ENCODE measurements at regions not wholly inside any gene's neighbourhood (a gene's known extent, or its start where the extent isn't known, plus 50 kb on each side); places are given as distances from the start of the nearest gene placed in this dataset.
"Not testable (repeated sequence)": the region's sequence is repeated elsewhere in the genome, so short reads cannot be mapped to it uniquely, and the experiment has no call there.

GRCh38 chr1:121538943-121539575 lies 354.3 kb downstream of the SRGAP2C start:
- ChIA-PET POLR2A (ENCODE audit: low non-redundant PET) (no interaction called here), CTCF (no interaction called here)
- DNase-seq (ENCODE audit: low spot score) = peak; percentile 37

DNA sequence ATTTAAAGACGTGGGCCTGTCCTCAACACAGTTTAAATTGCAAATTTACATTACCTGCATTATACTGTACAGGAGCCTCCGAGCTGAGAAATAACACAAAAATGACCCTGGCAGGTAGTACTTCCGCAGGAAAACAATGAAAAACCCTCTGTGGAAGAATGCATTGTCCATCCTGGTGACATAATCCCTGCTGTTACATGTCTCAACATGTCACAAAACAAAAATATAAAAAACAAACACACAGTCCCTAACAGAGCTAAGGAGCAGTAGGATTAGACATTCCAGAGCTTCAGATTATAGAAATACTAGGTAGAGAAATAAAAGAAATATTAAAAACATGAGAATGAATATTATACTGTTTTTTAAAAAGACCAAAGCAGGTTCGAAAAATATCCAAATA lies 359.2 kb downstream of the SRGAP2C start:
- H3K27ac ChIP-seq; POLR2A ChIA-PET (ENCODE audit: low non-redundant PET); CTCF ChIA-PET; DNase-seq (ENCODE audit: low spot score): not testable (repeated sequence)

More at GRCh38 chr1:121538943-121539575, 354.3 kb downstream of the SRGAP2C start:
- TF ChIP-seq, protein P1, sequence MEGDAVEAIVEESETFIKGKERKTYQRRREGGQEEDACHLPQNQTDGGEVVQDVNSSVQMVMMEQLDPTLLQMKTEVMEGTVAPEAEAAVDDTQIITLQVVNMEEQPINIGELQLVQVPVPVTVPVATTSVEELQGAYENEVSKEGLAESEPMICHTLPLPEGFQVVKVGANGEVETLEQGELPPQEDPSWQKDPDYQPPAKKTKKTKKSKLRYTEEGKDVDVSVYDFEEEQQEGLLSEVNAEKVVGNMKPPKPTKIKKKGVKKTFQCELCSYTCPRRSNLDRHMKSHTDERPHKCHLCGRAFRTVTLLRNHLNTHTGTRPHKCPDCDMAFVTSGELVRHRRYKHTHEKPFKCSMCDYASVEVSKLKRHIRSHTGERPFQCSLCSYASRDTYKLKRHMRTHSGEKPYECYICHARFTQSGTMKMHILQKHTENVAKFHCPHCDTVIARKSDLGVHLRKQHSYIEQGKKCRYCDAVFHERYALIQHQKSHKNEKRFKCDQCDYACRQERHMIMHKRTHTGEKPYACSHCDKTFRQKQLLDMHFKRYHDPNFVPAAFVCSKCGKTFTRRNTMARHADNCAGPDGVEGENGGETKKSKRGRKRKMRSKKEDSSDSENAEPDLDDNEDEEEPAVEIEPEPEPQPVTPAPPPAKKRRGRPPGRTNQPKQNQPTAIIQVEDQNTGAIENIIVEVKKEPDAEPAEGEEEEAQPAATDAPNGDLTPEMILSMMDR (conservative IDR thresholded peaks at IDR 0.05; ENCODE audit: low read depth) = no peak
- no peak overlapping the region for H3K27ac ChIP-seq

- H3K27ac ChIP-seq = no peak overlapping the region
- DNase-seq (ENCODE audit: low spot score) = no peak
- TF ChIP-seq, protein P1 (conservative IDR thresholded peaks at IDR 0.05; ENCODE audit: low read depth) = no peak
- ChIA-PET CTCF (no interaction called here), POLR2A (ENCODE audit: low non-redundant PET) (no interaction called here)
These were observed 359.7 kb downstream of the SRGAP2C start for GRCh38 chr1:121544500-121544899.

GRCh38 chr1:121545899-121546298 lies 361.1 kb downstream of the SRGAP2C start:
- H3K27ac ChIP-seq; DNase-seq (ENCODE audit: low spot score); CTCF ChIA-PET; POLR2A ChIA-PET (ENCODE audit: low non-redundant PET): not testable (repeated sequence)

DNA sequence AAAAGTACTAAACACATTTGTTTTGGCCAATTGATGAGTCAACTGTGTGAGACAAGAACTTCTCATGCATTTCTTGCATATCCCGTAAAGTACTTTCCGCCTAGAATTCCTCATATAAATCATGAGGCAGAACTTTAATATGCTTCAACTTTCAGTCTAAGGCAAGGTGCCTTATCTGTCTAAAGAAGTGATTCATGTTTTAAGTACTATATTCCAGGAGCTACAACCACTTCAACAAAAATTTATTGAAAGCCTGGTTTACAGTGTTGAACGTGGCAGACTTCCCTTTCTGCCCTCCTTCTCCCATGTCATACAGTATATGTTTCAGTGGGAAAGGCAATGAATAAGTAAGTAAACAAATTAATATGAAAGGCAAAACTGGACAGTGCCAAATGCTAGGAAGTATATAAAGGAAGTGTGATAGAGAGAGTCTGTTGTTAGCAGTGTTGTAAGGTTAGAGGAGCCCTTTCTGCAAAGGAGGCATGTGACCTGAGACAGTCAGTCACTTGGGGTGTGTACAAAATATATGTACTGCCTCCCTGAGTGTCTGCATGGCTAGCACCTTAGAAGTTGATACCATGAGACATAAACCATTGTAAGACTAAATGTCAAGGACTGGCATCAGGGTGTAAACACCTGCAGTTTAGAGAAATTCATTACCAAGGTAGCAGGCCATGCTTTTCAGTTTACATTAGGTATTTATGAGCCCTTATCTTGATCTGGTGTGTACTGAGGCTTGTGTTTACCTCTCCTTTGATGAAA lies 362.2 kb downstream of the SRGAP2C start:
- no peak for DNase-seq (ENCODE audit: low spot score)
- POLR2A ChIA-PET (ENCODE audit: low non-redundant PET) = no interaction called here
- no peak overlapping the region for H3K27ac ChIP-seq
- TF ChIP-seq, protein P1 (conservative IDR thresholded peaks at IDR 0.05; ENCODE audit: low read depth) = no peak
- CTCF ChIA-PET = no interaction called here

- POLR2A ChIA-PET (ENCODE audit: low non-redundant PET); H3K27ac ChIP-seq; CTCF ChIA-PET; DNase-seq (ENCODE audit: low spot score): not testable (repeated sequence)
These were observed 363.0 kb downstream of the SRGAP2C start for GRCh38 chr1:121547726-121548125.

DNA sequence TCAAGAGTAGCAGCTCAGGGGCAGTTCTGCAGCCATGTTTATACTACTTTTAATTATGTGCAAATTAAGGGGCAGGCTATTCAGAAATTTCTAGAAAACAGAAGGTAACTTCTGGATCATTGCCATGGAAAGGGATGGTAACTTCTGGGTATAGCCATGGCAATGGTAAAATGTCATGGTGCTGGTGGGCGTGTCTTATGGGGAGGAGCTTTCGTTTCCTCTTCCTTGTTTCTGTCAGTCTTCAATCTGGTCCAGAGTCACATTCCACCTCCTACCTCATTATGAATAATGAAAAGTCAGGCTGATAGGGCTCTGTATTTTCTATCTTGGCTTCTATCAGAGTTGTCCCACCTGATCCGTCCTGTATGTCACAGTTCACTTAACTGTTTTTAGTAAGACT lies 366.0 kb downstream of the SRGAP2C start:
- CTCF ChIA-PET; H3K27ac ChIP-seq; POLR2A ChIA-PET (ENCODE audit: low non-redundant PET); DNase-seq (ENCODE audit: low spot score): not testable (repeated sequence)

DNA sequence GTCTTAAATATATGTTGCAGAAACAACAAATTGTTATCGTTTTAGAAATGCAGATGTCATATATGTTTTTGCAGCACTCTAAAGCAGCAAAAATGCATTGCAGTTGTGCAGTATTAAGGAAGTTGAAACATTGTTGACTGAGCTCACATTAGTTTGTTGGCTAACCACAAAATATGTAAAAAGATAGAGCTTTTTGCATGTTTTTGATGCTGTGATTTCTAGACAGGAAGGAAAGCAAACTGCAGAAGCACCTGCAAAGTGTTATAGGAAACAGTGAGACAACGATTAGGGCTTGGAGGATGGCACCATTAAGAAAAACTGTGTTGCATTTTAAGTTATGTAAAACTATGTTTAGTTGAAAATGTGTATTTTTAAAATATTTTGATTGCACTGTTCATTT lies 366.7 kb downstream of the SRGAP2C start:
- POLR2A ChIA-PET (ENCODE audit: low non-redundant PET); DNase-seq (ENCODE audit: low spot score); CTCF ChIA-PET; H3K27ac ChIP-seq: not testable (repeated sequence)

DNA sequence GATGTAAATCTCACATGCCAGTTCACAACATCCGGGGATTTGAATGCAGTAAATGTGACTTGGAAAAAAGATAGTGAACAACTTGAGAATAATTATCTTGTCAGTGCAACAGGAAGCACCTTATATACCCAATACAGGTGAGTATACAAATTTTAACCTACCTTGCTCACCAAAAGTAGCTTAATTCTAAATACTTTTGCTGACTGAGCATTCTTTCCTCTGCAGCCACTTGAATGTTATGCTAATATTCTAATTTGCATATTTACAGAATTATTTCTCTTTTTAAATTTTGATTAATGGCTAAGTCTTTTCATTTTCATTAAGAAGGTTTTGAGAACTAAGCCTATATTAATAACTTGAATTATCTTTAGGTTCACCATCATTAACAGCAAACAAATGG lies 371.8 kb downstream of the SRGAP2C start:
- H3K27ac ChIP-seq; CTCF ChIA-PET; POLR2A ChIA-PET (ENCODE audit: low non-redundant PET); DNase-seq (ENCODE audit: low spot score): not testable (repeated sequence)

GRCh38 chr1:121558034-121558433 lies 373.3 kb downstream of the SRGAP2C start:
- H3K27ac ChIP-seq; CTCF ChIA-PET; POLR2A ChIA-PET (ENCODE audit: low non-redundant PET); DNase-seq (ENCODE audit: low spot score): not testable (repeated sequence)
